ENCODE measurements at regions not wholly inside any gene's neighbourhood (a gene's known extent, or its start where the extent isn't known, plus 50 kb on each side); places are given as distances from the start of the nearest gene placed in this dataset.

DNA sequence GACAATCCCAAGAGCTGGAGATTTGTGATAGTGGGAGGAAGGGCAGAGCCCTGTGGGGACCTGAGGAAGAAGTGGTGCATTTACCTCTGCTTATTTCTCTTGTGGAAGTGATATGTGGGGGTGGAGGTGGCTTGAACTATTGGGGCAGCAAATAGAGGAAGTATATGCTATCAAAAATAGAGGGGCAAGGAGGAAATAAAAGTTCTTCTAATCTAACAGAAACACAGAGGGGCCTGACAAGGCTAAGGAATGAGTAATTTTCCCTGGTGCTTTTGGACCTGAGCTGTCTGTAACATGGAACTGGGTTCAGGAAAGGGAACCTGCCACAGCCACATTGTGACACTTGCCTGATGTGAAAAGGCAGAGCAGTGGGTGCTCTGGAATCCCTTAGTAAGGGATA is 378.6 kb upstream of the KLF4 start:
- no peak for ATAC-seq (ENCODE audit: low FRiP score)
- TF ChIP-seq, protein P1, sequence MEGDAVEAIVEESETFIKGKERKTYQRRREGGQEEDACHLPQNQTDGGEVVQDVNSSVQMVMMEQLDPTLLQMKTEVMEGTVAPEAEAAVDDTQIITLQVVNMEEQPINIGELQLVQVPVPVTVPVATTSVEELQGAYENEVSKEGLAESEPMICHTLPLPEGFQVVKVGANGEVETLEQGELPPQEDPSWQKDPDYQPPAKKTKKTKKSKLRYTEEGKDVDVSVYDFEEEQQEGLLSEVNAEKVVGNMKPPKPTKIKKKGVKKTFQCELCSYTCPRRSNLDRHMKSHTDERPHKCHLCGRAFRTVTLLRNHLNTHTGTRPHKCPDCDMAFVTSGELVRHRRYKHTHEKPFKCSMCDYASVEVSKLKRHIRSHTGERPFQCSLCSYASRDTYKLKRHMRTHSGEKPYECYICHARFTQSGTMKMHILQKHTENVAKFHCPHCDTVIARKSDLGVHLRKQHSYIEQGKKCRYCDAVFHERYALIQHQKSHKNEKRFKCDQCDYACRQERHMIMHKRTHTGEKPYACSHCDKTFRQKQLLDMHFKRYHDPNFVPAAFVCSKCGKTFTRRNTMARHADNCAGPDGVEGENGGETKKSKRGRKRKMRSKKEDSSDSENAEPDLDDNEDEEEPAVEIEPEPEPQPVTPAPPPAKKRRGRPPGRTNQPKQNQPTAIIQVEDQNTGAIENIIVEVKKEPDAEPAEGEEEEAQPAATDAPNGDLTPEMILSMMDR (IDR thresholded peaks at IDR 0.05): no peak
- DNase-seq (ENCODE audit: low spot score): no peak

GRCh38 chr9:107867738-107868137 is 378.2 kb upstream of the KLF4 start:
- no peak for ATAC-seq (ENCODE audit: low FRiP score)
- TF ChIP-seq, protein P1 (IDR thresholded peaks at IDR 0.05): no peak

DNA sequence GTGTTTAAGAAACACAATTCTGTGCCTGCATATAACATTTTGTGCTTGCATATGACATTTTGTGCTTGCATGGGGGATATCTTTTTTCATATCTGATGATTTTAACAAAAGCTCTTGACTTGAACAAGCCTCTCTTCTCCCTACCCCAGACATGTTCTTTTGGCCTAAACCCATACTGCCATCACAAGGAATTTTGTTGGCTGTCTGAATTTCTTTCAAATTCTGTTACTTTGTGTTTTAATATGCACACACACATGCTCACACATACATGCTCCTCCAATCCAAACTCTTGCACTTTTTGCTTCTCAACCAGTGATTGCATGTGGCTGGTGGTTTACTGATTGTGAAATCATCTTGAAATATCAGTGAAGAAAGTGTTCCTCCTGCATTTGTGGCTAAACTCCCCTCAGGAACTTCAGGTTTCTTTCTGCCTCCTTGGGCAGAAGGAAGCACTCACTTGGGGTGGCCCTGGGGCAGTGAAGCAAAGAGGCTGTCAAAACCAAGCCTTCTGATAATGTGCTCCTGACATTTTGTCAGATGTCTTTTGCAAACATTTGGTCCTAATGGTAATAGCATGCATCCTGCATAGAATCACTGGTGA is 377.2 kb upstream of the KLF4 start:
- DNase-seq (ENCODE audit: low spot score) (no peak), ATAC-seq (ENCODE audit: low FRiP score) (no peak)
- TF ChIP-seq, protein P1 (IDR thresholded peaks at IDR 0.05): no peak

More at GRCh38 chr9:107867738-107868137, 378.2 kb upstream of the KLF4 start:
- no peak for DNase-seq (ENCODE audit: low spot score)

- no peak for DNase-seq (ENCODE audit: low spot score)
- TF ChIP-seq, protein P1 (IDR thresholded peaks at IDR 0.05): no peak
- no peak for ATAC-seq (ENCODE audit: low FRiP score)
Observed at GRCh38 chr9:107863396-107863795, 373.8 kb upstream of the KLF4 start.

DNA sequence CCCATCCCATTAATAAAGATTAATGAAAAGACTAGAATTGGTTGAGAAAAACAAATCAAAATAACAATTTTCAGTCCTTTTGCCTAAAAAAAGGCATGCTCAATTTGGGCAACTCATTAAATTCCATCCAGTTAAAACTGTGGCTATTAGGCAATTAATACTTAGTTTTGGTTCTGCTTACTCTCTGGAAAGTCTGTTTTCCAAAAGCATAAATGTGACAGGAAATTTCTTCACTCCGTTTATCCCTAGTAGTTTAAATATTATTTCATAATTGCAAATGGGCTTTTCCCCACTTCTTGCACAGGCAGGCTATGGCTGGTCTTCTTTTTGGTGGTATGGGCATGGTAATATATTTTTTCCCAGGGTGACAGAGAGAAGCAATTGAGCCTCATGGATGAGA is 373.3 kb upstream of the KLF4 start:
- no peak for DNase-seq (ENCODE audit: low spot score)
- no peak for ATAC-seq (ENCODE audit: low FRiP score)
- TF ChIP-seq, protein P1 (IDR thresholded peaks at IDR 0.05): no peak

- TF ChIP-seq, protein P1 (IDR thresholded peaks at IDR 0.05): no peak
- no peak for ATAC-seq (ENCODE audit: low FRiP score)
Observed at GRCh38 chr9:107862323-107862722, 372.8 kb upstream of the KLF4 start.

GRCh38 chr9:107861075-107861474 is 371.5 kb upstream of the KLF4 start:
- ATAC-seq (ENCODE audit: low FRiP score): no peak
- TF ChIP-seq, protein P1 (IDR thresholded peaks at IDR 0.05): no peak
- DNase-seq (ENCODE audit: low spot score): no peak

More at GRCh38 chr9:107862323-107862722, 372.8 kb upstream of the KLF4 start:
- DNase-seq (ENCODE audit: low spot score): no peak
